Sigmoid colon (tissue), 6 donors: ENCODE measurements at regions not wholly inside any gene's neighbourhood (a gene's known extent, or its start where the extent isn't known, plus 50 kb on each side); places are given as distances from the start of the nearest gene placed in this dataset.

Experiments used
- DNase-seq: peaks from one replicate; pipeline ENCODE4 v3.0.0-alpha.2; 2019
- H3K27ac ChIP-seq, 4 donors: fragments of 200-600 bp; sonication (generic); one replicate each; pipeline ENCODE4 v1.5.1; 2016 to 2019; ENCODE audit warnings: mild to moderate bottlenecking in 1 of 4
- H3K27me3 ChIP-seq, 3 donors: fragments of 200-600 bp; sonication (generic); one replicate each; pipeline ENCODE4 v1.5.1; 2019; ENCODE audit warnings: mild to moderate bottlenecking in 1 of 3
- H3K36me3 ChIP-seq, 4 donors: fragments of 200-600 bp; sonication (generic); one replicate each; pipeline ENCODE4 v1.5.1; 2016 to 2019
- H3K4me1 ChIP-seq, 4 donors: fragments of 200-600 bp; sonication (generic); one replicate each; pipeline ENCODE4 v1.5.1; 2017 to 2019
- H3K4me3 ChIP-seq, 4 donors: fragments of 200-600 bp; sonication (generic); one replicate each; pipeline ENCODE4 v1.5.1; 2017 to 2019; ENCODE audit warnings: mild to moderate bottlenecking in 2 of 4, moderate library complexity in 1 of 4
- H3K9me3 ChIP-seq, 4 donors: fragments of 200-600 bp in 3 of 4; sonication (generic) in 3 of 4; one replicate each; pipeline versions ENCODE4 v1.5.1 to v1.6.1; 2013 to 2019
- CTCF ChIP-seq, 4 experiments: fragments of 450-650 bp in 3 of 4; fragments of 200-600 bp in 1 of 4; IDR thresholded peaks; one replicate each; pipeline ENCODE4 v1.5.1; 2016 to 2019; ENCODE audit warnings: antibody characterized with exemption in 4 of 4, mild to moderate bottlenecking in 3 of 4, moderate library complexity in 2 of 4
- EP300 ChIP-seq, 4 donors: sonication (generic); formaldehyde crosslinking; IDR thresholded peaks; one replicate each; pipeline ENCODE4 v1.6.1; 2017; ENCODE audit warnings: antibody characterized with exemption in 4 of 4
- POLR2A ChIP-seq, 2 donors: fragments of 450-650 bp; IDR thresholded peaks; one replicate each; pipeline ENCODE4 v1.6.1; 2016; ENCODE audit warnings: antibody characterized with exemption in 2 of 2, mild to moderate bottlenecking in 2 of 2, moderate library complexity in 2 of 2
- POLR2AphosphoS5 ChIP-seq, 4 donors: sonication (generic); formaldehyde crosslinking; IDR thresholded peaks; one replicate each; pipeline ENCODE4 v1.6.1; 2017; ENCODE audit warnings: antibody characterized with exemption in 4 of 4
- WGBS, 2 donors: extraction: QIAGEN DNeasy Blood & Tissue Kit; methylation state at CpG; one replicate each; pipeline ENCODE4 v1.1.7; 2013; 5-methylcytosine and 5-hydroxymethylcytosine counted together
- intact Hi-C: fragments of 100-400 bp; cut with DNase I; formaldehyde crosslinking; loops from one replicate; pipeline ENCODE4 v1.15.1; 2023
- donor health status: healthy with polysubstance abuse.
- donor health status: healthy.

- no peaks in the 10 kb centered on the region for H3K4me1 ChIP-seq
- H3K27ac ChIP-seq: no peak overlapping the region
- H3K36me3 ChIP-seq: no peaks in the 10 kb centered on the region
- no peak for DNase-seq
- WGBS, 2 donors: 91% methylated on average over 1 of the region's 1 CpG
- no peak for TF ChIP-seq POLR2A (IDR thresholded peaks at IDR 0.05)
- TF ChIP-seq POLR2AphosphoS5 (IDR thresholded peaks at IDR 0.05): no peak
- no peak for TF ChIP-seq EP300 (IDR thresholded peaks at IDR 0.05)
- no peak for TF ChIP-seq CTCF (IDR thresholded peaks at IDR 0.05)
- intact Hi-C loops: no loop called here
- H3K4me3 ChIP-seq: no peak overlapping the region
- no peaks in the 10 kb centered on the region for H3K27me3 ChIP-seq
- no peaks in the 10 kb centered on the region for H3K9me3 ChIP-seq
Measured at GRCh38 chr3:176005564-176005963, 1146.4 kb downstream of the NAALADL2 start.

- intact Hi-C loops: no loop called here
Measured at GRCh38 chr3:175989161-175989560, 1130.0 kb downstream of the NAALADL2 start.

GRCh38 chr3:175988401-175988800 is 1129.3 kb downstream of the NAALADL2 start:
- intact Hi-C loops: no loop called here
- WGBS, 2 donors: 79 to 84% methylated on average over 1 of the region's 1 CpG
- Histone ChIP-seq H3K27me3 (no peaks in the 10 kb centered on the region), H3K4me1 (no peaks in the 10 kb centered on the region), H3K9me3 (no peaks in the 10 kb centered on the region), H3K27ac (no peak overlapping the region), H3K36me3 (no peaks in the 10 kb centered on the region), H3K4me3 (no peak overlapping the region)
- TF ChIP-seq EP300 (IDR thresholded peaks at IDR 0.05): no peak
- TF ChIP-seq POLR2A (IDR thresholded peaks at IDR 0.05): no peak
- no peak for TF ChIP-seq CTCF (IDR thresholded peaks at IDR 0.05)
- TF ChIP-seq POLR2AphosphoS5 (IDR thresholded peaks at IDR 0.05): no peak
- DNase-seq: no peak

More at GRCh38 chr3:175989161-175989560, 1130.0 kb downstream of the NAALADL2 start:
- Histone ChIP-seq H3K9me3 (no peaks in the 10 kb centered on the region), H3K27ac (no peak overlapping the region), H3K36me3 (no peaks in the 10 kb centered on the region), H3K27me3 (no peaks in the 10 kb centered on the region), H3K4me1 (no peaks in the 10 kb centered on the region), H3K4me3 (no peak overlapping the region)
- WGBS, 2 donors: 87 to 96% methylated on average over 2 of the region's 2 CpGs
- no peak for TF ChIP-seq POLR2AphosphoS5 (IDR thresholded peaks at IDR 0.05)
- no peak for DNase-seq

GRCh38 chr3:175985781-175986180 is 1126.6 kb downstream of the NAALADL2 start:
- H3K36me3 ChIP-seq: no peaks in the 10 kb centered on the region
- H3K9me3 ChIP-seq: no peaks in the 10 kb centered on the region
- whole genome bisulfite sequencing, 2 donors: 64 to 65% methylated on average over 1 of the region's 1 CpG
- H3K27ac ChIP-seq: no peak overlapping the region
- no peaks in the 10 kb centered on the region for H3K4me1 ChIP-seq
- intact Hi-C loops: no loop called here
- no peaks in the 10 kb centered on the region for H3K27me3 ChIP-seq
- DNase-seq: no peak
- H3K4me3 ChIP-seq: no peak overlapping the region
- TF ChIP-seq POLR2AphosphoS5 (IDR thresholded peaks at IDR 0.05) (no peak), EP300 (IDR thresholded peaks at IDR 0.05) (no peak), POLR2A (IDR thresholded peaks at IDR 0.05) (no peak), CTCF (IDR thresholded peaks at IDR 0.05) (no peak)

GRCh38 chr3:175983379-175983778 is 1124.2 kb downstream of the NAALADL2 start:
- Histone ChIP-seq H3K4me1 (no peaks in the 10 kb centered on the region), H3K4me3 (no peak overlapping the region), H3K27me3 (no peaks in the 10 kb centered on the region), H3K27ac (no peak overlapping the region), H3K36me3 (no peaks in the 10 kb centered on the region), H3K9me3 (no peaks in the 10 kb centered on the region)
- WGBS, 2 donors: 56 to 63% methylated on average over 1 of the region's 1 CpG
- intact Hi-C loops: no loop called here
- TF ChIP-seq POLR2A (IDR thresholded peaks at IDR 0.05) (no peak), POLR2AphosphoS5 (IDR thresholded peaks at IDR 0.05) (no peak), CTCF (IDR thresholded peaks at IDR 0.05) (no peak), EP300 (IDR thresholded peaks at IDR 0.05) (no peak)
- DNase-seq: no peak
